Urinary bladder (tissue), 3 donors: ENCODE measurements at regions not wholly inside any gene's neighbourhood (a gene's known extent, or its start where the extent isn't known, plus 50 kb on each side); places are given as distances from the start of the nearest gene placed in this dataset.
"Not testable (repeated sequence)": the region's sequence is repeated elsewhere in the genome, so short reads cannot be mapped to it uniquely, and the experiment has no call there.

Source experiments
- DNase-seq: peaks from one replicate; pipeline ENCODE4 v3.0.0-alpha.2; 2015; ENCODE audit errors: extremely low spot score
- H3K27ac ChIP-seq: one replicate; pipeline ENCODE4 v1.5.1; 2013; ENCODE audit warnings: low read depth, mild to moderate bottlenecking, moderate library complexity
- H3K36me3 ChIP-seq: one replicate; pipeline ENCODE4 v1.6.1; 2013; ENCODE audit warnings: mild to moderate bottlenecking, moderate library complexity; ENCODE audit not compliant: insufficient read depth
- H3K4me1 ChIP-seq: one replicate; pipeline ENCODE4 v1.6.1; 2013; ENCODE audit warnings: mild to moderate bottlenecking, moderate library complexity; ENCODE audit not compliant: insufficient read depth
- H3K4me3 ChIP-seq: one replicate; pipeline ENCODE4 v1.5.1; 2013; ENCODE audit warnings: low read depth, low read length
- WGBS: extraction: QIAGEN DNeasy Blood & Tissue Kit; methylation state at CpG from one replicate; pipeline ENCODE4 v1.1.7; 2013; 5-methylcytosine and 5-hydroxymethylcytosine counted together
- donor health status: healthy with polysubstance abuse.
- donor health status: healthy.

DNA sequence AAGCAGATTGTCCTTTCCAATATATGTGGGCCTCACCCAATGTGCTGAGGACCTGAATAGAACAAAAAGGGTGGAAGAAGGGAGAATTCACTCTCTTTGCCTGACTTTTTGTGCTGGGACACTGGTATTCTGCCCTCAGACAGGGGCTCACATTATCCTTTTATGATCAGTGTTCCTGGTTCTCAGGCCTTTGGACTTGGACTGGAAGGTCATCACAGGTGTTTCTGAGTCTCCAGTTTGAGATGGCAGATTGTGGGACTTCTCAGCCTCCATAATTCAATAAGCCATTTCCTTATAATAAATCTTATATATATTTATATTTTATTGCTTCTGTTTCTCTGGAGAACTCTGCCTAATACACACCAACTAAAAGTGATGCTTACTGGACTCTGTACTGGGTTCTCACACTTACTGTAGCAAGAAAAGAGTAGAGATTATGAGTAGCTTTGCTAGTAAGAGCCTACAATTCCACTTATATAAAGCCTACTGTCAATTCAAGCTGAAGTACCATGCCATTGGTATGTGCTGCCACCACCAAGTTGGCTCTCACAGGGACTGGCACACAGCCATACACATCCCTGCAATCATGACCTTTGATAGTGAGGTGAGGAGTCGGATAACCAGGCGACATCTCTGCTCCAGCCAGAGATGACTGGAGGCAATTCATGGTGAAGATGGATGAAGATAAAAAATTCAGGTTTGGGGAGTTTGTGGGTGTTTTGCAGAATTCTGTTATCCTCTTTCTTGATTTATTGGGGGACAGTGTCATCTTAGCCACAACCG, 130.7 kb upstream of the NR3C1 start:
- Histone ChIP-seq H3K4me3 (no peak overlapping the region), H3K36me3 (no peaks in the 10 kb centered on the region), H3K27ac (no peak overlapping the region), H3K4me1 (no peaks in the 10 kb centered on the region)
- DNase-seq: no peak
- 74% methylated on average over 3 of the region's 3 CpGs for WGBS

- Histone ChIP-seq H3K36me3 (no peaks in the 10 kb centered on the region), H3K4me3 (no peak overlapping the region), H3K4me1 (no peaks in the 10 kb centered on the region), H3K27ac (no peak overlapping the region)
- DNase-seq: no peak
- WGBS: 93% methylated on average over 3 of the region's 3 CpGs
These were observed 130.0 kb upstream of the NR3C1 start for GRCh38 chr5:143533475-143533874.

- H3K27ac ChIP-seq: no peak overlapping the region
- H3K36me3 ChIP-seq: no peaks in the 10 kb centered on the region
- 98% methylated on average over 4 of the region's 4 CpGs for WGBS
- H3K4me3 ChIP-seq: no peak overlapping the region
- H3K4me1 ChIP-seq: no peaks in the 10 kb centered on the region
- DNase-seq: no peak
These were observed 124.3 kb upstream of the NR3C1 start for GRCh38 chr5:143527808-143528207.

GRCh38 chr5:143525176-143525575, 121.7 kb upstream of the NR3C1 start:
- WGBS: 92% methylated on average over 1 of the region's 1 CpG
- no peak for DNase-seq
- H3K4me3 ChIP-seq: no peak overlapping the region
- H3K4me1 ChIP-seq: no peaks in the 10 kb centered on the region
- no peaks in the 10 kb centered on the region for H3K36me3 ChIP-seq
- no peak overlapping the region for H3K27ac ChIP-seq

- H3K4me3 ChIP-seq: no peak overlapping the region
- no peaks in the 10 kb centered on the region for H3K36me3 ChIP-seq
- no peaks in the 10 kb centered on the region for H3K4me1 ChIP-seq
- 91% methylated on average over 2 of the region's 2 CpGs for WGBS
- H3K27ac ChIP-seq: no peak overlapping the region
- DNase-seq: no peak
These were observed 121.0 kb upstream of the NR3C1 start for GRCh38 chr5:143524338-143524945.

- no peak for DNase-seq
- no peak overlapping the region for H3K4me3 ChIP-seq
- no peaks in the 10 kb centered on the region for H3K36me3 ChIP-seq
- no peak overlapping the region for H3K27ac ChIP-seq
- 91% methylated on average over 4 of the region's 4 CpGs for WGBS
- no peaks in the 10 kb centered on the region for H3K4me1 ChIP-seq
These were observed 118.4 kb upstream of the NR3C1 start for GRCh38 chr5:143521846-143522400.

DNA sequence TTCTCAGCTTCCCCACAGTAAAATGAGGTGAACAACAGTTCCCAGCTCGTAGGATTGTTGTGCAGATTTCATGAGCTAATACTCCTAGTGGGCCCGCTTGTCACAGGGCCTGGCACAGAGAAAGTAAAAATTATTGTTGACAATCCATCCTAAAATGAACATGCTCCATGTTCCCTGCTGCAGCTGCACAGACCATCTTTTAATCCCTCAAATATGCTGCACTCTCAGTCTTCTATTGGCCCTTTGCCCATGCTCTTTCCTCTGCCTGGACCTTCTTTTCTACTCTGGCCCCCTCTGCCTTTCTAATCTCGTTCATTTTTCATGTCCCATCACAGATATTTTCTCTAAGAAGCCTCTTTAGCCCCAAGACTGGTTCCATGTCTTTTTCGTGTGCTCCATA, 117.7 kb upstream of the NR3C1 start:
- no peak for DNase-seq

DNA sequence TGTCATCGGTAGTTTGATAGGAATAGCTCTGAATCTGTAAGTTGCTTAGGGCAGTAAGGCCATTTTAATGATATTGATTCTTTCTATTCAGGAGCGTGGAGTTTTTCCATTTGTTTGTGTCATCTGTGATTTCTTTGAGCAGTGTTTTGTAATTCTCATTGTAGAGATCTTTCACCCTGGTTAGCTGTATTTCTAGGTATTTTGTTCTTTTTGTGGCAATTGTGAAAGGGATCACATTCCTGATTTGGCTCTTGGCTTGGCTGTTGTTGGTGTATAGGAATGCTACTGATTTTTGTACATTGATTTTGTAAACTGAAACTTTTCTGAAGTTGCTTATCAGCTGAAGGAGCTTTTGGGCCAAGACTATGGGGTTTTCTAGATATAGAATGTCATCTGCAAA, 115.7 kb upstream of the NR3C1 start:
- 95% methylated on average over 2 of the region's 2 CpGs for WGBS
- H3K27ac ChIP-seq, H3K4me1 ChIP-seq, H3K4me3 ChIP-seq, DNase-seq, H3K36me3 ChIP-seq: not testable (repeated sequence)

More for the DNA sequence above, 117.7 kb upstream of the NR3C1 start:
- H3K27ac ChIP-seq: no peak overlapping the region
- no peaks in the 10 kb centered on the region for H3K4me1 ChIP-seq
- 71% methylated on average over 4 of the region's 4 CpGs for WGBS
- H3K4me3 ChIP-seq: no peak overlapping the region
- H3K36me3 ChIP-seq: no peaks in the 10 kb centered on the region

DNA sequence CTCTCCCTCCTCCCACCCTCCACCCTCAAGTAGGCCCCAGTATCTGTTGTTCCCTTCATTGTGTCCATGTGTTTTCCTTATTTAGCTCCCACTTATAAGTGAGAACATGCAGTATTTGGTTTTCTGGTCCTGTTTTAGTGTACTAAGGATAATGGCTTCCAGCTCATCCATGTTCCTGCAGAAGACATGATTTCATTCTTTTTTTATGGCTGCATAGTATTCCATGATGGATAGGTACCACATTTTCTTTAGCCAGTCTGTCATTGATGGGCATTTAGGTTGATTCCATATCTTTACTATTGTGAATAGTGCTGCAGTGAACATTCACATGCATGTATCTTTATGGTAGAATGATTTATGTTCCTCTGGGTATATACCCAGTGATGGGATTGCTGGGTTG, 114.3 kb upstream of the NR3C1 start:
- H3K27ac ChIP-seq, H3K36me3 ChIP-seq, H3K4me3 ChIP-seq, H3K4me1 ChIP-seq, DNase-seq: not testable (repeated sequence)

DNA sequence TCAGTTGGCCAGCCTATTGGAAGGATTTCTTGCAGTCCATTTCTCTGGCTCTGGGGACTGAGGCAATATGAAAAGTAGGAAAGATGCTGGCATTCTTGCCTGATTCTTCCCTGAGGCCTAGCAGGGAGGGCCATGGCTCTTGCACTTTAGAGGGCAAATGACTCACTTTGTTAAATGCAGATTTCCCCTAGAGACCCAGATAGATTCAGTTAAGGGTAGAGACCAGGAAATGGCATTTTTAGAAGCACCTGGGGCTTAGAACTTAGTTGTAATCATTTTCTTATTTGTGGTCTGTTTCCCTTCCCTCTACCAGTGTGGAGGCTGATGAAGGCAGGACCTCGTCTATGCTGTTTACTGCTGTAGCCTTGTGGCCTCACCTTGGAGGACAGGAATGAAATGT, 112.8 kb upstream of the NR3C1 start:
- H3K27ac ChIP-seq: no peak overlapping the region
- WGBS: 98% methylated on average over 1 of the region's 1 CpG
- DNase-seq: no peak
- no peak overlapping the region for H3K4me3 ChIP-seq
- H3K36me3 ChIP-seq: no peaks in the 10 kb centered on the region
- H3K4me1 ChIP-seq: no peaks in the 10 kb centered on the region

GRCh38 chr5:143515829-143516228, 112.3 kb upstream of the NR3C1 start:
- Histone ChIP-seq H3K27ac (no peak overlapping the region), H3K36me3 (no peaks in the 10 kb centered on the region), H3K4me1 (no peaks in the 10 kb centered on the region), H3K4me3 (no peak overlapping the region)
- DNase-seq: no peak
- WGBS: 85% methylated on average over 5 of the region's 5 CpGs

DNA sequence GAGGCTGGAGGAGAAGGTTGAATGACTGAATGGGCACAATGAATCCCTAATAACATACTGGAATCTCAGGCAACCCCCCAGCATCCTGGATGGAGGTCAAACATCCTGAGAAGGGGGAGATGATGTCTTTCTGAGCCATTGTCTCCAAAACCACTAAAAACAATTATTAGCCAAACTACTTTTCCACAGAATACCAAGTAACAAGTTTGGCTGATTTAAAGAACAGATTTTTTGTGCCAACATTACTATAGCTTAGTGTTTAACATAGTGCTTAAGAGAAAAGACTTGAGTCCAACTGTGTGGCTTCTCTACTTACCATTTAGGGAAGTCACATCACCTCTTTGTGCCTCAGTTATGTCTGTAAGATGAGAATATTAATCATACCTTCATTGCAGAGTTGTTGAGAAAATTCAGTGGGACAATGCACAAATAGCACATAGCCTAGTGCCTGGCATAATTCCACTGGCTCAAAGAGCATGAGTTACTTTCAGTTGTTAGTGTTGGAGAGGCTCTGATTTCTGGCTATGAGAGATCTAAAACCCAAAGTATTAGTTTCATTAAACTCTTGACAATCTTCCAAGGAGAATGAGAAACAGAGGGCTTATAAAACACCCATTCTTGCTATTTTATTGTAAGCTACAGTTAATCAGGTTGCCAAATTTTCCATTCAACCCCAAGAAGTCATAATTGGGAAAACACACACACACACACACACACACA, 111.3 kb upstream of the NR3C1 start:
- Histone ChIP-seq H3K27ac (no peak overlapping the region), H3K4me3 (no peak overlapping the region), H3K4me1 (no peaks in the 10 kb centered on the region), H3K36me3 (no peaks in the 10 kb centered on the region)
- no peak for DNase-seq

- Histone ChIP-seq H3K36me3 (no peaks in the 10 kb centered on the region), H3K4me1 (no peaks in the 10 kb centered on the region), H3K4me3 (no peak overlapping the region), H3K27ac (no peak overlapping the region)
- 98% methylated on average over 2 of the region's 2 CpGs for WGBS
- DNase-seq: no peak
These were observed 110.2 kb upstream of the NR3C1 start for GRCh38 chr5:143513720-143514119.

GRCh38 chr5:143511736-143512135, 108.2 kb upstream of the NR3C1 start:
- Histone ChIP-seq H3K36me3 (no peaks in the 10 kb centered on the region), H3K27ac (no peak overlapping the region), H3K4me1 (no peaks in the 10 kb centered on the region), H3K4me3 (no peak overlapping the region)
- DNase-seq: no peak
